HepG2 (cell line): ENCODE measurements at regions not wholly inside any gene's neighbourhood (a gene's known extent, or its start where the extent isn't known, plus 50 kb on each side); places are given as distances from the start of the nearest gene placed in this dataset.

Experiments used
- ATAC-seq: fragments of 200-7000 bp; cut with Tn5 transposase; 3 replicates; pipeline ENCODE4 v1.9.1; 2020; ENCODE audit warnings: mild to moderate bottlenecking, moderate library complexity
- BruUV-seq: library from RNA; stranded (reverse); fragments of 400-500 nt; replicated peaks from 2 replicates; lab custom pipeline; 2021; lab: Mats Ljungman, UMichigan
- CTCF ChIA-PET: fragments of 300-600 bp; formaldehyde crosslinking; extraction: SDS; loops from one replicate; lab custom pipeline; 2021; ENCODE audit warnings: low total read pairs, inconsistent platforms, low intra/inter-chr PET ratio; lab: Yijun Ruan, JAX
- POLR2A ChIA-PET: fragments of 350-600 bp; sonication (Branson Sonifier 250); formaldehyde crosslinking; loops from one replicate; lab custom pipeline; 2020; ENCODE audit warnings: antibody characterized with exemption, inconsistent platforms; lab: Yijun Ruan, JAX
- DNase-seq: peaks from one replicate; pipeline ENCODE4 v3.0.0-alpha.2; 2015; ENCODE audit warnings: low spot score
- FAIRE-seq: peaks from 3 replicates; lab custom pipeline; 2011; peaks lifted over from hg19 to GRCh38; lab: Jason Lieb, UNC
- H2AFZ ChIP-seq: one replicate; pipeline ENCODE4 v1.6.1; 2011; ENCODE audit warnings: low read length, inconsistent platforms
- H3K27ac ChIP-seq: fragments of 300-600 bp; 3 replicates; pipeline ENCODE4 v1.8.0; 2011; ENCODE audit warnings: mixed run types, mild to moderate bottlenecking, mixed read lengths, low read length, inconsistent platforms; ENCODE audit not compliant: insufficient read depth; ENCODE audit errors: extremely low read length
- H3K27me3 ChIP-seq, 2 experiments: fragments of 200-600 bp in 1 of 2; 2 replicates in 1 of 2; 3 replicates in 1 of 2; pipeline versions ENCODE4 v1.6.0 to v1.8.0; 2011; ENCODE audit warnings: low read length in 2 of 2, mild to moderate bottlenecking in 2 of 2, moderate library complexity in 2 of 2, inconsistent platforms in 1 of 2; ENCODE audit not compliant: insufficient read depth in 2 of 2, control insufficient read depth in 1 of 2
- H3K36me3 ChIP-seq, 2 experiments: fragments of 200-600 bp in 1 of 2; replicated peaks in 1 of 2; 2 replicates in 1 of 2; 3 replicates in 1 of 2; pipeline versions ENCODE4 v1.5.1 to v1.8.0; 2011; ENCODE audit warnings: low read length in 2 of 2, inconsistent platforms in 1 of 2; ENCODE audit not compliant: insufficient read depth in 2 of 2, control insufficient read depth in 1 of 2
- H3K4me1 ChIP-seq: 2 replicates; pipeline ENCODE4 v1.5.1; 2012; ENCODE audit warnings: low read length, inconsistent platforms; ENCODE audit not compliant: insufficient read depth
- H3K4me2 ChIP-seq: 2 replicates; pipeline ENCODE4 v1.6.0; 2011; ENCODE audit warnings: low read depth, low read length, inconsistent platforms
- H3K4me3 ChIP-seq, 3 experiments: fragments of 200-600 bp in 1 of 3; sonication (generic), shearing (Covaris generic) in 1 of 3; replicated peaks in 1 of 3; 2 replicates each; pipeline ENCODE4 v1.5.1; 2011 to 2016; ENCODE audit warnings: low read length in 3 of 3, inconsistent platforms in 2 of 3, low read depth in 2 of 3, mild to moderate bottlenecking in 2 of 3, control low read depth in 1 of 3, mixed read lengths in 1 of 3; ENCODE audit not compliant: insufficient read depth in 1 of 3
- H3K79me2 ChIP-seq: one replicate; pipeline ENCODE4 v1.6.1; 2011; ENCODE audit warnings: low read length, inconsistent platforms; ENCODE audit not compliant: insufficient read depth
- H3K9ac ChIP-seq: 2 replicates; pipeline ENCODE4 v1.6.0; 2011; ENCODE audit warnings: mild to moderate bottlenecking, low read depth, low read length, inconsistent platforms; ENCODE audit not compliant: insufficient read depth
- H3K9me3 ChIP-seq: 2 replicates; pipeline ENCODE4 v1.5.1; 2012; ENCODE audit warnings: mild to moderate bottlenecking, low read length
- H4K20me1 ChIP-seq: 2 replicates; pipeline ENCODE4 v1.6.0; 2011; ENCODE audit warnings: inconsistent platforms, mild to moderate bottlenecking, low read length, moderate library complexity; ENCODE audit not compliant: insufficient read depth
- BRF2 ChIP-seq: sonication (generic); formaldehyde crosslinking; IDR thresholded peaks from 2 replicates; pipeline ENCODE4 v1.8.1; 2022; ENCODE audit warnings: mild to moderate bottlenecking, missing genetic modification reagents
- CHD2 ChIP-seq: IDR thresholded peaks from 2 replicates; pipeline ENCODE4 v1.6.1; 2011; ENCODE audit warnings: low read depth, low read length, improper control_type of control experiment
- HNRNPL ChIP-seq: fragments of 200-400 bp; formaldehyde crosslinking; IDR thresholded peaks from 2 replicates; pipeline ENCODE4 v1.6.1; 2017; ENCODE audit warnings: mild to moderate bottlenecking, low read depth, low read length
- KDM2A ChIP-seq: sonication (generic); formaldehyde crosslinking; IDR thresholded peaks from 2 replicates; pipeline ENCODE4 v1.4.0; 2020; ENCODE audit warnings: low read depth, missing genetic modification reagents, borderline replicate concordance
- MIXL1 ChIP-seq: IDR thresholded peaks from 2 replicates; pipeline ENCODE4 v1.6.1; 2016
- PCBP2 ChIP-seq: fragments of 200-400 bp; formaldehyde crosslinking; optimal IDR thresholded peaks from 2 replicates; pipeline ENCODE3; 2018; ENCODE audit warnings: low read length, low read depth; ENCODE audit not compliant: poor library complexity, severe bottlenecking
- PTBP1 ChIP-seq: fragments of 200-400 bp; formaldehyde crosslinking; IDR thresholded peaks from 2 replicates; pipeline ENCODE4 v1.6.1; 2018; ENCODE audit warnings: low read length, low read depth; ENCODE audit not compliant: poor library complexity, severe bottlenecking
- RARA ChIP-seq: IDR thresholded peaks from 2 replicates; pipeline ENCODE4 v1.6.1; 2016; ENCODE audit warnings: missing genetic modification reagents, missing compliant biosample characterization
- SMARCE1 ChIP-seq: fragments of 450-650 bp; IDR thresholded peaks from 2 replicates; pipeline ENCODE4 v1.6.1; 2017; ENCODE audit warnings: borderline replicate concordance
- SP2 ChIP-seq: sonication (generic); formaldehyde crosslinking; IDR thresholded peaks from 2 replicates; pipeline ENCODE4 v1.5.1; 2020; ENCODE audit warnings: mild to moderate bottlenecking, missing genetic modification reagents
- TEAD3 ChIP-seq: optimal IDR thresholded peaks from 2 replicates; pipeline ENCODE3; 2016; ENCODE audit warnings: borderline replicate concordance
- ZBTB25 ChIP-seq: IDR thresholded peaks from 2 replicates; pipeline ENCODE4 v1.6.1; 2018; ENCODE audit warnings: missing genetic modification reagents
- ZBTB4 ChIP-seq: sonication (generic); formaldehyde crosslinking; IDR thresholded peaks from 2 replicates; pipeline ENCODE4 v1.4.0; 2020; ENCODE audit warnings: missing genetic modification reagents, mild to moderate bottlenecking, borderline replicate concordance
- ZFP36L2 ChIP-seq: sonication (generic); formaldehyde crosslinking; IDR thresholded peaks from 2 replicates; pipeline ENCODE4 v1.4.0; 2020; ENCODE audit warnings: missing genetic modification reagents
- ZFX ChIP-seq: sonication (generic); formaldehyde crosslinking; IDR thresholded peaks from 2 replicates; pipeline ENCODE4 v1.4.0; 2020; ENCODE audit warnings: mild to moderate bottlenecking, low read depth, missing genetic modification reagents, moderate library complexity
- ZNF569 ChIP-seq: sonication (generic); formaldehyde crosslinking; IDR thresholded peaks from 2 replicates; pipeline ENCODE4 v1.5.0; 2020; ENCODE audit warnings: mild to moderate bottlenecking, missing genetic modification reagents, moderate library complexity, borderline replicate concordance
- ZNF629 ChIP-seq: sonication (generic); formaldehyde crosslinking; conservative IDR thresholded peaks from 2 replicates; pipeline ENCODE4 v1.5.0; 2020; ENCODE audit warnings: missing genetic modification reagents
- ZNF792 ChIP-seq: IDR thresholded peaks from 2 replicates; pipeline ENCODE4 v1.6.1; 2016
- ZNF839 ChIP-seq: sonication (generic); formaldehyde crosslinking; IDR thresholded peaks from 2 replicates; pipeline ENCODE4 v1.4.0; 2020; ENCODE audit warnings: missing genetic modification reagents, mild to moderate bottlenecking, borderline replicate concordance
- WGBS: methylation state at CpG from one replicate; pipeline ENCODE4 v1.1.6; 2017; ENCODE audit warnings: low lambda C conversion rate; 5-methylcytosine and 5-hydroxymethylcytosine counted together
- in situ Hi-C: cut with HindIII; loops from 2 replicates; pipeline ENCODE4 v1.10.0; 2017; ENCODE audit warnings: low pct_unique_long_range_greater_than_20kb; ENCODE audit not compliant: extremely low pct_ligation_motif_present
- intact Hi-C: fragments of 100-400 bp; cut with micrococcal nuclease; formaldehyde crosslinking; loops from one replicate; pipeline ENCODE4 v1.10.0; 2022; ENCODE audit not compliant: unreplicated experiment
- TF ChIP-seq, protein P1 (sequence below): sonication (generic); formaldehyde crosslinking; conservative IDR thresholded peaks from 2 replicates; pipeline ENCODE4 v1.5.0; 2020; ENCODE audit warnings: missing genetic modification reagents

DNA sequence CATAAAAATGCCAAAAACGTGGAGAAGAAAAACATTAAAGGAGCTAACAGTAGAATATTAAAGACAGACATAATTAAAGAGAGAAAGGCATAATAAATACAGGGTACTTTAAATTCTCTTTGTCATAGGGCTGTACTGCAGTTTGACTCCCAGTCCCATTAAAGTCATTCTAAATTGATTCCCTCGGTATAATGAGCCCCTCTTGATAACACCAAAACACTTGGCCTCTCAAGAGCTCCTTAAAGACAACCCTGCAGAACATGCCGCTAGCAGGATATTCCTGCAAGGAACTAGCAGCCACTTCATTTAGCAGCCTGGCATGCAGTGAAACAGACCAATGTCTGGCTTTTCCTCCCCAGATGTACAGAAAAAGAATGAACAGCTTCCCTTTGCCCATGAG lies 273.8 kb upstream of the ESRRG start (continued):
- no peak for TF ChIP-seq ZBTB4

GRCh38 chr1:216984536-216984935 lies 261.3 kb upstream of the ESRRG start:
- Histone ChIP-seq H3K4me3 (no peak overlapping the region), H3K4me2 (no peak overlapping the region), H3K79me2 (no peaks in the 10 kb centered on the region), H3K9me3 (no peaks in the 10 kb centered on the region; the same call in 1 of the 2 replicates), H4K20me1 (no peaks in the 10 kb centered on the region), H2AFZ (no peak overlapping the region), H3K9ac (no peak overlapping the region), H3K27ac (no peak overlapping the region), H3K4me1 (no peaks in the 10 kb centered on the region), H3K36me3 (no peaks in the 10 kb centered on the region), H3K27me3 (no peaks in the 10 kb centered on the region)
- POLR2A ChIA-PET, result no interaction called here
- in situ Hi-C loops (no loop called here), intact Hi-C loops (no loop called here)
- CTCF ChIA-PET, result no interaction called here
- ATAC-seq (no peak), DNase-seq (no peak), FAIRE-seq (no peak)
- no TSS peak for BruUV-seq
- WGBS, result 0% methylated on average over 1 of the region's 1 CpG
- TF ChIP-seq CHD2, result no peak
- TF ChIP-seq ZFX (CRISPR knock-in tag), result no peak
- TF ChIP-seq KDM2A (CRISPR knock-in tag), result no peak
- no peak for TF ChIP-seq ZFP36L2 (CRISPR knock-in tag)
- no peak for TF ChIP-seq ZNF839 (CRISPR knock-in tag)
- no peak for TF ChIP-seq MIXL1 (CRISPR knock-in tag)
- no peak for TF ChIP-seq RARA (CRISPR knock-in tag)
- TF ChIP-seq BRF2 (CRISPR knock-in tag), result no peak
- no peak for TF ChIP-seq ZNF629
- no peak for TF ChIP-seq PCBP2
- TF ChIP-seq SMARCE1, result no peak
- TF ChIP-seq, protein P1, sequence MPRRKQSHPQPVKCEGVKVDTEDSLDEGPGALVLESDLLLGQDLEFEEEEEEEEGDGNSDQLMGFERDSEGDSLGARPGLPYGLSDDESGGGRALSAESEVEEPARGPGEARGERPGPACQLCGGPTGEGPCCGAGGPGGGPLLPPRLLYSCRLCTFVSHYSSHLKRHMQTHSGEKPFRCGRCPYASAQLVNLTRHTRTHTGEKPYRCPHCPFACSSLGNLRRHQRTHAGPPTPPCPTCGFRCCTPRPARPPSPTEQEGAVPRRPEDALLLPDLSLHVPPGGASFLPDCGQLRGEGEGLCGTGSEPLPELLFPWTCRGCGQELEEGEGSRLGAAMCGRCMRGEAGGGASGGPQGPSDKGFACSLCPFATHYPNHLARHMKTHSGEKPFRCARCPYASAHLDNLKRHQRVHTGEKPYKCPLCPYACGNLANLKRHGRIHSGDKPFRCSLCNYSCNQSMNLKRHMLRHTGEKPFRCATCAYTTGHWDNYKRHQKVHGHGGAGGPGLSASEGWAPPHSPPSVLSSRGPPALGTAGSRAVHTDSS (CRISPR knock-in tag), result no peak
- no peak for TF ChIP-seq HNRNPL
- TF ChIP-seq SP2 (CRISPR knock-in tag), result no peak
- TF ChIP-seq ZBTB25 (CRISPR knock-in tag), result no peak
- no peak for TF ChIP-seq TEAD3 (CRISPR knock-in tag)
- no peak for TF ChIP-seq ZNF569 (CRISPR knock-in tag)
- no peak for TF ChIP-seq ZNF792
- no peak for TF ChIP-seq PTBP1
